Transverse colon (tissue), 4 donors: ENCODE measurements at regions not wholly inside any gene's neighbourhood (a gene's known extent, or its start where the extent isn't known, plus 50 kb on each side); places are given as distances from the start of the nearest gene placed in this dataset.
A peak's percentile ranks its signal among the peaks of the same experiment; 100 is the strongest.

Experiments
- DNase-seq: peaks from one replicate; pipeline ENCODE4 v3.0.0-alpha.2; 2019
- H3K27ac ChIP-seq, 4 donors: fragments of 200-600 bp; sonication (generic); 2 replicates each; pipeline ENCODE4 v1.5.1; 2016 to 2018; ENCODE audit warnings: inconsistent platforms in 4 of 4
- H3K27me3 ChIP-seq: fragments of 200-600 bp; sonication (generic); 2 replicates; pipeline ENCODE4 v1.5.1; 2017; ENCODE audit warnings: inconsistent platforms
- H3K36me3 ChIP-seq, 4 donors: fragments of 200-600 bp; sonication (generic); 2 replicates each; pipeline ENCODE4 v1.5.1; 2017 to 2019; ENCODE audit warnings: inconsistent platforms in 4 of 4
- H3K4me1 ChIP-seq, 4 donors: fragments of 200-600 bp; sonication (generic); 2 replicates each; pipeline ENCODE4 v1.5.1; 2017 to 2020; ENCODE audit warnings: inconsistent platforms in 4 of 4
- H3K4me3 ChIP-seq, 4 donors: fragments of 200-600 bp; sonication (generic); 1 replicate in 1 of 4; 2 replicates in 3 of 4; pipeline versions ENCODE4 v1.5.1 to v1.6.1; 2017 to 2019; ENCODE audit warnings: inconsistent platforms in 4 of 4
- H3K9me3 ChIP-seq, 2 donors: fragments of 200-600 bp; sonication (generic); 2 replicates each; pipeline ENCODE4 v1.5.1; 2017 to 2019; ENCODE audit warnings: inconsistent platforms in 2 of 2
- EP300 ChIP-seq: sonication (generic); formaldehyde crosslinking; IDR thresholded peaks from one replicate; pipeline ENCODE4 v1.6.1; 2017; ENCODE audit warnings: antibody characterized with exemption, low read depth
- POLR2A ChIP-seq: fragments of 450-650 bp; IDR thresholded peaks from one replicate; pipeline ENCODE4 v1.6.1; 2016; ENCODE audit warnings: antibody characterized with exemption, mild to moderate bottlenecking, moderate library complexity
- POLR2AphosphoS5 ChIP-seq, 3 donors: sonication (generic); formaldehyde crosslinking; IDR thresholded peaks; one replicate each; pipeline ENCODE4 v1.6.1; 2016; ENCODE audit warnings: antibody characterized with exemption in 3 of 3
- WGBS, 2 donors: methylation state at CpG; one replicate each; pipeline ENCODE4 v1.1.5; 2018; ENCODE audit warnings: low coverage in 1 of 2; 5-methylcytosine and 5-hydroxymethylcytosine counted together
- in situ Hi-C, 4 donors: fragments of 200-750 bp; cut with MboI; loops; one replicate each; pipeline versions ENCODE4 v1.15.0 to v1.15.1; 2017; ENCODE audit warnings: low sequenced_read_pairs in 3 of 4, low pct_ligation_motif_present in 1 of 4, low pct_unique_long_range_greater_than_20kb in 1 of 4
- intact Hi-C: fragments of 100-400 bp; cut with DNase I; formaldehyde crosslinking; loops from one replicate; pipeline ENCODE4 v1.15.1; 2023; ENCODE audit warnings: low total_unique reads
- TF ChIP-seq, protein P1 (sequence below), 5 experiments: fragments of 200-600 bp in 3 of 5; fragments of 450-650 bp in 2 of 5; sonication (generic) in 3 of 5; IDR thresholded peaks; 1 replicate in 2 of 5; 2 replicates in 3 of 5; pipeline ENCODE4 v1.5.1; 2016 to 2017; ENCODE audit warnings: antibody characterized with exemption in 5 of 5, inconsistent platforms in 3 of 5, mild to moderate bottlenecking in 2 of 5, moderate library complexity in 1 of 5

DNA sequence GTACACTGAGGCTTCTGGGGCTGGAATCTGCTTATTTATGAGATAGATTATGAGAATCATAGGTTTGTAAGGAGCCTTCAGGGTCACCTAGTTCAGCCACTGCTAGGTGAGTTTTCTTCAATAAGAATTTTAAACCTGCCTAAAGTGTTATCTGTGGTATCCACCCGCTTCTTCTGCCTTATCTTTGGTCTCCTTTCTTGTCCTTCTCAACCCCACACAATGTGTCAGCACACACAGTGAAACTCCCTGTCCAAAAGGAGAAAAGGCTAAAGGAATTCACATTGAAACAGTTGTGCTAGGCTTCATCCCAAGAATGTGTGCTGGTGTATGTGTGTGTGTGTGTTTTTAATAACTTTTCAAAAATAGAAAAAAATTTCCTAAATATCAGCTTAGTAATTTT lies 259.3 kb upstream of the BTG1 start:
- Histone ChIP-seq H3K27me3 (no peaks in the 10 kb centered on the region), H3K27ac (no peak overlapping the region), H3K36me3 (no peaks in the 10 kb centered on the region), H3K4me3 (no peak overlapping the region), H3K4me1 (peaks cover 0 to 12% (median 2%) of the 10 kb centered on the region in 4 donors), H3K9me3 (no peaks in the 10 kb centered on the region)
- in situ Hi-C loops (no loop called here), intact Hi-C loops (no loop called here)
- no peak for DNase-seq
- TF ChIP-seq POLR2A: no peak
- no peak for TF ChIP-seq EP300
- TF ChIP-seq, protein P1, sequence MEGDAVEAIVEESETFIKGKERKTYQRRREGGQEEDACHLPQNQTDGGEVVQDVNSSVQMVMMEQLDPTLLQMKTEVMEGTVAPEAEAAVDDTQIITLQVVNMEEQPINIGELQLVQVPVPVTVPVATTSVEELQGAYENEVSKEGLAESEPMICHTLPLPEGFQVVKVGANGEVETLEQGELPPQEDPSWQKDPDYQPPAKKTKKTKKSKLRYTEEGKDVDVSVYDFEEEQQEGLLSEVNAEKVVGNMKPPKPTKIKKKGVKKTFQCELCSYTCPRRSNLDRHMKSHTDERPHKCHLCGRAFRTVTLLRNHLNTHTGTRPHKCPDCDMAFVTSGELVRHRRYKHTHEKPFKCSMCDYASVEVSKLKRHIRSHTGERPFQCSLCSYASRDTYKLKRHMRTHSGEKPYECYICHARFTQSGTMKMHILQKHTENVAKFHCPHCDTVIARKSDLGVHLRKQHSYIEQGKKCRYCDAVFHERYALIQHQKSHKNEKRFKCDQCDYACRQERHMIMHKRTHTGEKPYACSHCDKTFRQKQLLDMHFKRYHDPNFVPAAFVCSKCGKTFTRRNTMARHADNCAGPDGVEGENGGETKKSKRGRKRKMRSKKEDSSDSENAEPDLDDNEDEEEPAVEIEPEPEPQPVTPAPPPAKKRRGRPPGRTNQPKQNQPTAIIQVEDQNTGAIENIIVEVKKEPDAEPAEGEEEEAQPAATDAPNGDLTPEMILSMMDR (IDR thresholded peaks at IDR 0.05): no peak
- TF ChIP-seq POLR2AphosphoS5 (IDR thresholded peaks at IDR 0.05): no peak
- WGBS, 2 donors: 97% methylated on average over 1 of the region's 1 CpG; no CpG with 5 or more reads in 1 of the 2 donors

DNA sequence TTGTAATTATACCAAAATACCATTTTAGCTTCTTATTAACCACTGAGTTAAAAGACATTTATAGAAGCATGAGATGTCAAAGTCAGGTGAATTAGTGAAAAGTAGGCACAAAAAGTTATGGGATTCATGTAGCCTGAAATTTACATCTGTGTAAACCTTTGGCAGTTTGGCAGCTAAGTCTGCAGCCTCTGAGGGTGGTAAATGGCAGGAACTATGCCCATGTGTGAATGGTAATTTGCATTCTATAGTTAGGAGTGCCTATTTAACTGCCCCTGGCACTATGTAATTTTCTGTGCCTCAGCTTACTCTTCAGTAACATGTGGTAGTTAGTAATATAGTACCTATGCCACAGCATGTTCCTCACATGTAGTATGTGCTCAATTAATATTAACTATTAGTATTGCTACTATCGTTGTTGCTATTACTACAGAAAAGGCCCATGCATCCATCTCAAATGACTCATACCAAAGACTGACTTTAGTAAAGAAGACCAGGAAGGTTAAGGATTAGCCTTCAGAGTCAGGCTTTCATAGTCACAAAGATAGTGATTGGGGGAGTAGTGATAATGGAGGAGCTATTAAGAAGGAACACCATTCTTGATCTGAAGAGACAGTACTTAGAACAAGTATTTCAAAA lies 258.7 kb upstream of the BTG1 start:
- Histone ChIP-seq H3K9me3 (no peaks in the 10 kb centered on the region), H3K27me3 (no peaks in the 10 kb centered on the region), H3K4me1 (peaks cover 0 to 12% (median 2%) of the 10 kb centered on the region in 4 donors), H3K36me3 (no peaks in the 10 kb centered on the region), H3K4me3 (no peak overlapping the region), H3K27ac (peak overlapping the region in 3 of 4 donors; percentile 10 to 43 (median 23))
- 89 to 100% methylated on average over 1 of the region's 1 CpG for WGBS, 2 donors
- intact Hi-C loops (no loop called here), in situ Hi-C loops (no loop called here)
- no peak for DNase-seq
- no peak for TF ChIP-seq POLR2A
- TF ChIP-seq POLR2AphosphoS5 (IDR thresholded peaks at IDR 0.05): no peak
- TF ChIP-seq EP300: no peak
- TF ChIP-seq, protein P1 (IDR thresholded peaks at IDR 0.05): no peak

DNA sequence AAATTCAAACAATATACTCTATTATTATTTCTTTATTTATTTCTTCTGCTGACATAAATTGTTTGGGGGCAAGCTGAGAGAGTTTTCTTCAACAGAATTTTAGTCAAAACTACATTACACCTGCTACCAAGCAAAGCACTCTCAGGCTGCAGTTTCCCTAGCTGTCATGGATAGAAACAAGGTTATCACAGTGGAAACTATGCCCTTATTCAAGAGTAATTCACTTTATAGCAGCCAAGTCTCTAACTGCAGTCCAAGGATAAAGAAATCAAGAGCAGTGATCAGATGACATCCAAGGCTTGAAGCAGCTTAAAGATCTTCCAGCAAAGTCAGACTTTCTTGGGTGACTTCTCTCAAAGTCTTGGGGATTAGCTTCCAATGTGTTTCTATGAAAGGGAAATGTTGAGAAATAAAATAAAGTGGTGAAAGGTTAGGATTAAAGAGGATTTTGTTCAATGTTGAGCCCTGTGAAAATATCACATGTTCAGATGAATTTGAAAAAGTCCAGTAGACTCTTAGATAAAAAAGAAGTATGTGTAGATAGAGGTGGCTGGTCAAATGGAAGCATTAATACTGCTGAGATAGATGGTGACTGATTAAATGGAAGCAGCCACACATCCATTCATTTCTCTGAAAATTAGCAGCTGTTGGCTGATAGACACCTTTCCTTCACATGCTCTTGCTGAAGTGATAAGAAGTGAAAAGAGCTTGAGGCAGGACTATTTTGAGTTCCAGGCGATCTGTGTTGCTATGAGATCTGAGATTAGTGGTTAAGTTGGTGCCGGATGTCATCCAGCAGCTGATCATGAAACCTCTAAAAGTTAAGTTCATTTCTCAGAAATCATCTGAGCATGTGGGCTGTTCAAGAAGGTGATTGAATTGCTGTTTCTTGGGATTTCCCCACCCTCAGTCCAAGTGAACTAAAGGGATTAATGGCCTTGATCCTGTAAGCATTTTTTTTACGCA lies 257.8 kb upstream of the BTG1 start:
- peak; percentile 36 for DNase-seq

More for the DNA sequence above, 257.8 kb upstream of the BTG1 start:
- no peak overlapping the region for H3K4me3 ChIP-seq
- in situ Hi-C loops (no loop called here), intact Hi-C loops (no loop called here)
- no peaks in the 10 kb centered on the region for H3K27me3 ChIP-seq
- H3K27ac ChIP-seq: peak overlapping the region; percentile 28 to 59 (median 43)
- WGBS, 2 donors: 72 to 76% methylated on average over 3 of the region's 3 CpGs
- TF ChIP-seq POLR2AphosphoS5 (IDR thresholded peaks at IDR 0.05): peak in 2 of 3 donors; percentile 28 to 52
- peak; percentile 42 for TF ChIP-seq POLR2A
- TF ChIP-seq, protein P1 (IDR thresholded peaks at IDR 0.05): no peak
- TF ChIP-seq EP300: no peak
- no peaks in the 10 kb centered on the region for H3K36me3 ChIP-seq
- H3K4me1 ChIP-seq: peaks cover 0 to 12% (median 2%) of the 10 kb centered on the region in 4 donors
- no peaks in the 10 kb centered on the region for H3K9me3 ChIP-seq
